SK-N-MC (cell line): ENCODE measurements at regions not wholly inside any gene's neighbourhood (a gene's known extent, or its start where the extent isn't known, plus 50 kb on each side); places are given as distances from the start of the nearest gene placed in this dataset.

Experiments used
- EZH2 ChIP-seq: fragments of 200-600 bp; sonication (generic); IDR thresholded peaks from one replicate; pipeline ENCODE4 v1.6.1; 2017; ENCODE audit warnings: antibody characterized with exemption
- FOXP2 ChIP-seq: optimal IDR thresholded peaks from 2 replicates; pipeline ENCODE3; 2011; ENCODE audit warnings: mild to moderate bottlenecking, moderate library complexity; ENCODE audit not compliant: insufficient read depth; ENCODE audit errors: extremely low read length, control extremely low read depth
- POLR2AphosphoS5 ChIP-seq: IDR thresholded peaks from 2 replicates; pipeline ENCODE4 v1.6.1; 2012; ENCODE audit warnings: mild to moderate bottlenecking, low read depth, low read length, borderline replicate concordance

GRCh38 chr21:22438428-22439086 is 1440.3 kb downstream of the NCAM2 start:
- TF ChIP-seq POLR2AphosphoS5 (no peak), EZH2 (no peak), FOXP2 (no peak)
